Left ventricle myocardium inferior (tissue), 1 donor: ENCODE measurements at regions not wholly inside any gene's neighbourhood (a gene's known extent, or its start where the extent isn't known, plus 50 kb on each side); places are given as distances from the start of the nearest gene placed in this dataset.
"Not testable (repeated sequence)": the region's sequence is repeated elsewhere in the genome, so short reads cannot be mapped to it uniquely, and the experiment has no call there.

Experiments
- DNase-seq: peaks from one replicate; pipeline ENCODE4 v3.0.0-alpha.2; 2020
- H3K27ac ChIP-seq: fragments of 200-600 bp; replicated peaks from 2 replicates; pipeline ENCODE4 v1.8.0; 2021
- H3K27me3 ChIP-seq: fragments of 200-600 bp; 2 replicates; pipeline ENCODE4 v1.8.0; 2021; ENCODE audit warnings: low read depth
- H3K36me3 ChIP-seq: fragments of 200-600 bp; 2 replicates; pipeline ENCODE4 v1.8.0; 2021
- H3K4me1 ChIP-seq: fragments of 200-600 bp; 2 replicates; pipeline ENCODE4 v1.8.0; 2021
- H3K4me3 ChIP-seq: fragments of 200-600 bp; 2 replicates; pipeline ENCODE4 v1.8.0; 2021; ENCODE audit warnings: mild to moderate bottlenecking, moderate library complexity
- H3K9me3 ChIP-seq: fragments of 200-600 bp; replicated peaks from 2 replicates; pipeline ENCODE4 v1.8.0; 2021
- CTCF ChIP-seq: fragments of 200-600 bp; IDR thresholded peaks from 2 replicates; pipeline ENCODE4 v1.8.0; 2021; ENCODE audit warnings: antibody characterized with exemption, mild to moderate bottlenecking, borderline replicate concordance
- intact Hi-C: fragments of 100-400 bp; cut with micrococcal nuclease; formaldehyde crosslinking; loops from one replicate; pipeline ENCODE4 v1.11.0; 2022
- donor health status: DM: no; HTN: yes; CAD: no; lungs with severe emphysema.

GRCh38 chr6:148628251-148628650, 118.6 kb upstream of the UST start:
- Histone ChIP-seq H3K9me3 (no peaks in the 10 kb centered on the region), H3K36me3 (no peaks in the 10 kb centered on the region), H3K4me3 (no peak overlapping the region), H3K27ac (no peak overlapping the region), H3K27me3 (no peaks in the 10 kb centered on the region), H3K4me1 (peaks cover 4% of the 10 kb centered on the region)
- no peak for TF ChIP-seq CTCF
- intact Hi-C loops = no loop called here
- DNase-seq = no peak

- no peak for TF ChIP-seq CTCF
- Histone ChIP-seq H3K4me3 (no peak overlapping the region), H3K27ac (no peak overlapping the region), H3K4me1 (peaks cover 4% of the 10 kb centered on the region), H3K27me3 (no peaks in the 10 kb centered on the region), H3K9me3 (no peaks in the 10 kb centered on the region), H3K36me3 (no peaks in the 10 kb centered on the region)
- intact Hi-C loops = no loop called here
- DNase-seq = no peak
Measured at GRCh38 chr6:148629181-148629580, 117.6 kb upstream of the UST start.

- no peaks in the 10 kb centered on the region for H3K9me3 ChIP-seq
Measured at GRCh38 chr6:148629592-148630465, 117.0 kb upstream of the UST start.

GRCh38 chr6:148635070-148635743, 111.6 kb upstream of the UST start:
- no peaks in the 10 kb centered on the region for H3K4me1 ChIP-seq
- H3K9me3 ChIP-seq = peaks cover 4% of the 10 kb centered on the region
- intact Hi-C loops = no loop called here
- no peaks in the 10 kb centered on the region for H3K36me3 ChIP-seq
- H3K27me3 ChIP-seq = no peaks in the 10 kb centered on the region
- DNase-seq = no peak
- H3K27ac ChIP-seq = no peak overlapping the region
- H3K4me3 ChIP-seq = no peak overlapping the region
- no peak for TF ChIP-seq CTCF

More at GRCh38 chr6:148629592-148630465, 117.0 kb upstream of the UST start:
- H3K27me3 ChIP-seq = no peaks in the 10 kb centered on the region
- intact Hi-C loops = no loop called here
- H3K27ac ChIP-seq = no peak overlapping the region
- no peak overlapping the region for H3K4me3 ChIP-seq
- DNase-seq = no peak
- H3K36me3 ChIP-seq = no peaks in the 10 kb centered on the region
- H3K4me1 ChIP-seq = peaks cover 4% of the 10 kb centered on the region
- TF ChIP-seq CTCF = no peak

GRCh38 chr6:148641836-148642235, 105.0 kb upstream of the UST start:
- peak overlapping the region; percentile 22 for H3K27ac ChIP-seq
- H3K27me3 ChIP-seq, H3K36me3 ChIP-seq, H3K4me1 ChIP-seq, H3K4me3 ChIP-seq, intact Hi-C loops, H3K9me3 ChIP-seq: not testable (repeated sequence)
- peak; percentile 40 for DNase-seq

- H3K27me3 ChIP-seq, H3K36me3 ChIP-seq, DNase-seq, H3K9me3 ChIP-seq, H3K27ac ChIP-seq, intact Hi-C loops, H3K4me3 ChIP-seq, H3K4me1 ChIP-seq: not testable (repeated sequence)
Measured at GRCh38 chr6:148643208-148643607, 103.6 kb upstream of the UST start.

- H3K36me3 ChIP-seq, intact Hi-C loops, DNase-seq, H3K9me3 ChIP-seq, H3K4me1 ChIP-seq, H3K4me3 ChIP-seq, H3K27ac ChIP-seq, H3K27me3 ChIP-seq: not testable (repeated sequence)
Measured at GRCh38 chr6:148645049-148645448, 101.8 kb upstream of the UST start.
